Inferior parietal cortex (tissue), 1 donor: ENCODE measurements at regions not wholly inside any gene's neighbourhood (a gene's known extent, or its start where the extent isn't known, plus 50 kb on each side); places are given as distances from the start of the nearest gene placed in this dataset.
A peak's percentile ranks its signal among the peaks of the same experiment; 100 is the strongest.
"Not testable (repeated sequence)": the region's sequence is repeated elsewhere in the genome, so short reads cannot be mapped to it uniquely, and the experiment has no call there.

Experiments
- DNase-seq: peaks from one replicate; pipeline ENCODE4 v3.0.0-alpha.2; 2016; ENCODE audit errors: extremely low spot score

DNA sequence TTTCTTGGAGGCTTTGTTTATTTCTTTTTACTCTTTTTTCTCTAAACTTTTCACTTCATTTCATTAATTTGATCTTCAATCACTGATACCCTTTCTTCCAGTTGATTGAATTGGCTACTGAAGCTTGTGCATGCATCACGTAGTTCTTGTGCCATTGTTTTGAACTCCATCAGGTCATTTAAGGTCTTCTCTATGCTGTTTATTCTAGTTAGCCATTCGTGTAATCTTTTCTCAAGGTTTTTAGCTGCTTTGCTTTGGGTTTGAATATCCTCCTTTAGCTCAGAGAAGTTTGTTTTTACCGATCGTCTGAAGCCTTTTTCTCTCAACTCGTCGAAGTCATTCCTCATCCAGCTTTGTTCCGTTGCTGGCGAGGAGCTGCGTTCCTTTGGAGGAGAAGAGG is 189.9 kb downstream of the TTC6 start:
- DNase-seq = not testable (repeated sequence)

DNA sequence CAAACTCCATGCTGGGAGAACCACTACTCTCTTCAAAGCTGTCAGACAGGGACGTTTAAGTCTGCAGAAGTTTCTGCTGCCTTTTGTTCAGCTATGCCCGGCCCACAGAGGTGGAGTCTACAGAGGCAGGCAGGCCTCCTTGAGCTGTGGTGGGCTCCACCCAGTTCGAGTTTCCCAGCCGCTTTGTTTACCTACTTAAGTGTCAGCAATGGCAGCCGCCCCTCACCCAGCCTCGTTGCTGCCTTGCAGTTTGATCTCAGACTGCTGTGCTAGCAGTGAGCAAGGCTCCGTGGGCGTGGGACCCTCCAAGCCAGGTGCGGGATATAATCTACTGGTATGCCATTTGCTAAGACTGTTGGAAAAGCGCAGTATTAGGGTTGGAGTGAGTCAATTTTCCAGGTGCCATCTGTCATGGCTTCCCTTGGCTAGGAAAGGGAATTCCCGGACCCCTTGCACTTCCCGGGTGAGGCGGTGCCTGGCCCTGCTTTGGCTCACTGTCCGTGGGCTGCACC is 190.7 kb downstream of the TTC6 start:
- not testable (repeated sequence) for DNase-seq

- no peak for DNase-seq
Observed at GRCh38 chr14:37787879-37788494, 192.6 kb downstream of the TTC6 start.

GRCh38 chr14:37791384-37792036 is 196.1 kb downstream of the TTC6 start:
- no peak for DNase-seq

GRCh38 chr14:37792124-37792523 is 196.7 kb downstream of the TTC6 start:
- DNase-seq = no peak

DNA sequence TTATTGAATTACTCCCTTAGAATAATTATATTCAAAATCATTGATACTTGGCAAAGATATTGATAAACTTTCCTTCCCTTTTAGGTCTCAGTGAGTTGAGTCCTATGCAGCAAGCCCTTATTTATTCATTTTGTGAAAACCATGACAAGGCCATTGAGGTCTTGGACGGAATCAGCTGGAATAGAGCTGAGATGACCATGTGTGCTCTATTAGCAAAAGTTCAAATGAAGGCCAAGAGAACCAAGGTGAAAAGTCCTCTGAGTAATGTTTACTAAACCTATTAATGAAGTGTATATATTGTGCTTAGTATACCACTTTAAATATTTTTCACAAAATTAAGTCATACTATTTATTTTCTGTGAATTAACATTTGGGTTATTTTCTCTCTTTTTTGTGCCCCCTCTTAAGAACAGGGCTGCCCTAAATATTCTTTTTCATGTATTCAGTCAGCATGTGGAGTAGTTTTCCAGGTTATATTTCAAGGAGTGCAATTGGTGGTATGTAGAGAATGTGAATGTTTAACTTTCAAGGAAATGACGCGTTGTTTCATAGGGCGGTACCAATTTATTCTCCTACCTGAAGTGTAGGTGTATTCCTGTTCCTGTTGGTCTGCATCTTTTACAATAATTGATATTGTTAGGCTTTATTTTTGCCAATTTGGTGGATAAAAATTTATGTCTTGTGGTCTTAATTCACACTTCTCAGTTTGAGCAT is 201.4 kb downstream of the TTC6 start:
- DNase-seq = no peak

DNA sequence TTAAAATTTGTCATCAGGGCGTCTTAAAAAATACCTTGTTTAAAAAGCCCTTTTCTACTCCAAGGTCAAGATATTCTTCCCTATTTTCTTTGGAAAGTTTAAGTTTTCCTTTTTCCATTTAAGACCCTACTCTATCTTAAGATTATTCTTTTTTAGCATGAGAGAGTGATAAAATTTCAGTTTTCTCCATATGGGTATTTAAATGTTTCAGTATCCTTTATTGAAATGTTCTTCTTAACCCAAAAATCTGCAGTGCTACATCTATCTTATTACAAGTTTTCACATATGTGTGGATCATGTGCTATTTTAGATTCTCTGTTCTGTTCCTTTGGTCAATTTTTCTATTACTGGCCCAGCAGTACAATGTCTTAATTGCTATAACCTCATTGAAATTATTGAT is 202.2 kb downstream of the TTC6 start:
- DNase-seq = no peak

- DNase-seq = no peak
Observed at GRCh38 chr14:37807722-37808121, 212.3 kb downstream of the TTC6 start.

- DNase-seq = no peak
Observed at GRCh38 chr14:37810094-37810801, 214.8 kb downstream of the TTC6 start.

- DNase-seq = no peak
Observed at GRCh38 chr14:37813732-37814131, 218.3 kb downstream of the TTC6 start.

GRCh38 chr14:37816135-37816534 is 220.7 kb downstream of the TTC6 start:
- DNase-seq = no peak

DNA sequence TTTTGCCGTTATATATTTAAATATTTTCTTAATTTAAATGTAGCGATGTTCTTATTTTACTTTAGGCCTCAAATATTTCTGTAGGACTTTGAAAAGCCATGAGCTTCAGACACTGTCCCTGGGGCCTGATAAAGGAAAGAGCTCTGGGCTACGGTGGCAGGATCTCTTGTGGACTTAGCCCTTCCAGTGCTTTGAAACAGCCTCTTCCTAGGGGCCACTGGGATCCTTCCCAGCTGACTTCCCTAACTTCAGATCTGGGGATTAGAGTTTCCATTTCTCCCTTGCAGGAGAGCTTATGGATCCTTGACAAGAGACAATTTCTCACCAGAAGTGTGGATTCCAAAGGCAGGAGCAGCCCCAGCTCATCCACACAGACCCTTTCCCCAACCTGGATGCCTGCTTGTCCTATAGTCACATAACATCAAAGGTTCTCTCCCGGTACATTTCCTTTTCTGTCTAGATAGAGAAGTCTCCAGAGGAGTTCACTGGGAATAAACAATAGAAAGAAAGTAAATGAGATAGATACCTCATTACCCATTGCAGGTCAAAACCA is 221.4 kb downstream of the TTC6 start:
- DNase-seq = no peak

GRCh38 chr14:37819155-37820015 is 224.0 kb downstream of the TTC6 start:
- DNase-seq = peak; percentile 20

DNA sequence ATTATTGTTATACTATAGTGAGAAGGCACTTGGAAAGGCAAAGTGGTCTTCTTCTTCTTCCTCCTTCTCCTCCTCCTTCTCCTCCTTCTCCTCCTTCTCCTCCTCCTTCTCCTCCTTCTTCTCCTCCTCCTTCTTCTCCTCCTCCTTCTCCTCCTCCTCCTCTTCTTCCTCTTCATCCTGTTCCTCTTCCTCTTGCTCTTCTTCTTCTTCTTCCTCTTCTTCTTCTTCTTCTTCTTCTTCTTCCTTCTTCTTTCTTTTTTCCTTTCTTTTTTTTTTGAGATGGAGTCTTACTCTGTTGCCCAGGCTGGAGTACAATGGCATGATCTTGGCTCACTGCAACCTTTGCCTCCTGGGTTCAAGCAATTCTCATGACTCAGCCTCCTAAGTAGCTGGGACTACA is 225.4 kb downstream of the TTC6 start:
- DNase-seq = not testable (repeated sequence)

- DNase-seq = no peak
Observed at GRCh38 chr14:37824939-37825712, 229.7 kb downstream of the TTC6 start.

GRCh38 chr14:37826869-37827268 is 231.4 kb downstream of the TTC6 start:
- no peak for DNase-seq

- DNase-seq = no peak
Observed at GRCh38 chr14:37830271-37830670, 234.8 kb downstream of the TTC6 start.

DNA sequence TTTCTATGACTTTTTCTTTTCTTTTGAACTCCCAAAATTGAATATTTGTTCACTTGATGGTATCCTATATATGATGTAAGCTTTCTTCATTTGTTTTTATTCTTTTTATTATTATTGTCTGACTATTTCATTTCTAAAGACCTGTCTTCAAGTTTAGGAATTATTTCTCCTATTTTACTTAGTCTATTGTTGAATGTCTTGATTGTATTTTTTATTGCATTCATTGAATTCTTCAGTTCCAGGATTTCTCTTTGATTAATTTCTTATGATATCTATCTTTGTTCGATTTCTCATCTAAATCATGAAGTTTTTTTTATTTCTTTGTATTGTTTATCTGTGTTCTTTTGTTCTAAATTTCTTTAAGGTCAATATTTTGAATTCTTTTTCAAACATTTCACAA is 238.8 kb downstream of the TTC6 start:
- no peak for DNase-seq

DNA sequence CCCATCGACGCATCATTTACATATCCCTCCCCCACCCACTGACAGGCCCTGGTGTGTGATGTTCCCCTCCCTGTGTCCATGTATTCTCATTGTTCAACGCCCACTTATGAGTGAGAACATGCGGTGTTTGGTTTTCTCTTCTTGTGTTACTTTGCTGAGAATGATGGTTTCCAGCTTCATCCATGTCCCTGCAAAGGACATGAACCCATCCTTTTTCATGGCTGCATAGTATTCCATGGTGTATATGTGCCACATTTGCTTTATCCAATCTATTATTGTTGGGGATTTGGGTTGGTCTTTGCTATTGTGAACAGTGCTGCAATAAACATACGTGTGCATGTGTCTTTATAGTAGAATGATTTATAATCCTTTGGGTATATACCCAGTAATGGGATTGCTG is 243.3 kb downstream of the TTC6 start:
- not testable (repeated sequence) for DNase-seq

DNA sequence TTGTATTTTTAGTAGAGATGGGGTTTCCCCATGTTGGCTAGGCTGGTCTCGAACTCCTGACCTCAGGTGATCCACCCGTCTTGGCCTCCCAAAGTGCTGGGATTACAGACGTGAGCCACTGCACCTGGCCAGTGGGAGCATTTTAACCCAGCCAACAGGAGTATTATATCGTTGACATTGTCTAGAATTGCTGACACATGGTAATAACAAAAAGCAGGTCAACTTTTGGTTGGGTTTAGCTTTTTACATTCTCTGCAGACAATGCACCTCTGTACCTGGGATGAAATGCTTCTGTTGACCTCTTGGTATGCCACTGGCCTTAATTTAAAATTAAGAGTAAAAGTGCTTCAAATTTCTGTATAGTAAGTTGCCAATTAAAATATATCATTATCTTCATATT is 245.6 kb downstream of the TTC6 start:
- not testable (repeated sequence) for DNase-seq
